GM12878 (cell line): ENCODE measurements at regions not wholly inside any gene's neighbourhood (a gene's known extent, or its start where the extent isn't known, plus 50 kb on each side); places are given as distances from the start of the nearest gene placed in this dataset.

Source experiments
- ATAC-seq: fragments of 200-7000 bp; cut with Tn5 transposase; 3 replicates; pipeline ENCODE4 v1.9.1; 2020; ENCODE audit warnings: mild to moderate bottlenecking, moderate library complexity
- BruUV-seq: library from RNA; stranded (reverse); fragments of 400-500 nt; replicated peaks from 2 replicates; lab custom pipeline; 2021; lab: Mats Ljungman, UMichigan
- CTCF ChIA-PET: fragments of 300-600 bp; sonication (Branson Sonifier 250); formaldehyde crosslinking; extraction: SDS; loops from one replicate; lab custom pipeline; 2021; ENCODE audit warnings: inconsistent platforms; lab: Yijun Ruan, JAX
- POLR2A ChIA-PET: fragments of 350-600 bp; formaldehyde crosslinking; extraction: SDS; loops from one replicate; lab custom pipeline; 2021; ENCODE audit warnings: inconsistent platforms; lab: Charles Lee
- RAD21 ChIA-PET: fragments of 300-600 bp; sonication (Branson Sonifier 250); formaldehyde crosslinking; loops from one replicate; lab custom pipeline; 2023; ENCODE audit warnings: antibody characterized with exemption; ENCODE audit not compliant: unreplicated experiment; lab: Charles Lee
- SMC1A ChIA-PET: fragments of 300-600 bp; sonication (Branson Sonifier 250); formaldehyde crosslinking; loops from one replicate; lab custom pipeline; 2023; ENCODE audit not compliant: unreplicated experiment, uncharacterized antibody; lab: Charles Lee
- DNase-seq: peaks from one replicate; pipeline ENCODE4 v3.0.0-alpha.2; 2011; ENCODE audit warnings: low read depth, low spot score
- FAIRE-seq: peaks from 3 replicates; lab custom pipeline; 2011; peaks lifted over from hg19 to GRCh38; lab: Jason Lieb, UNC
- H2AFZ ChIP-seq: 2 replicates; pipeline ENCODE4 v1.6.0; 2011; ENCODE audit warnings: low read depth, low read length, control low read depth; ENCODE audit not compliant: control insufficient read depth
- H3K27ac ChIP-seq: 2 replicates; pipeline ENCODE4 v1.5.1; 2011; ENCODE audit warnings: control low read depth; ENCODE audit not compliant: control insufficient read depth, insufficient read depth
- H3K27me3 ChIP-seq, 2 experiments: replicated peaks in 1 of 2; 2 replicates each; pipeline versions ENCODE4 v1.6.0 to v1.6.1; 2011; ENCODE audit warnings: low read length in 1 of 2; ENCODE audit not compliant: control insufficient read depth in 2 of 2, insufficient read depth in 2 of 2
- H3K36me3 ChIP-seq, 2 experiments: 2 replicates each; pipeline ENCODE4 v1.5.1; 2011; ENCODE audit warnings: low read length in 1 of 2; ENCODE audit not compliant: control insufficient read depth in 2 of 2, insufficient read depth in 2 of 2
- H3K4me1 ChIP-seq: 2 replicates; pipeline ENCODE4 v1.6.1; 2011; ENCODE audit warnings: mild to moderate bottlenecking, low read length, moderate library complexity, mixed read lengths; ENCODE audit not compliant: control insufficient read depth, insufficient read depth
- H3K4me2 ChIP-seq: 2 replicates; pipeline ENCODE4 v1.6.0; 2011; ENCODE audit warnings: control low read depth; ENCODE audit not compliant: control insufficient read depth, insufficient read depth
- H3K4me3 ChIP-seq: fragments of 200-600 bp; sonication (generic); 2 replicates; pipeline ENCODE4 v1.5.1; 2016
- H3K79me2 ChIP-seq: 2 replicates; pipeline ENCODE4 v1.6.0; 2011; ENCODE audit warnings: low read length; ENCODE audit not compliant: control insufficient read depth, insufficient read depth
- H3K9ac ChIP-seq: 2 replicates; pipeline ENCODE4 v1.8.0; 2011; ENCODE audit warnings: low read length, control low read depth, mixed read lengths; ENCODE audit not compliant: control insufficient read depth, insufficient read depth
- H3K9me3 ChIP-seq: replicated peaks from 3 replicates; pipeline ENCODE4 v1.5.1; 2011; ENCODE audit warnings: mild to moderate bottlenecking, low read length; ENCODE audit not compliant: control insufficient read depth, insufficient read depth
- H4K20me1 ChIP-seq: 2 replicates; pipeline ENCODE4 v1.6.0; 2011; ENCODE audit not compliant: control insufficient read depth, insufficient read depth
- CBX3 ChIP-seq: fragments of 200-600 bp; sonication (generic); IDR thresholded peaks from 2 replicates; pipeline ENCODE4 v1.6.1; 2016; ENCODE audit warnings: low read depth, borderline replicate concordance
- CHD4 ChIP-seq: fragments of 200-600 bp; sonication (generic); IDR thresholded peaks from 2 replicates; pipeline ENCODE4 v1.6.1; 2016; ENCODE audit warnings: mild to moderate bottlenecking
- DPF2 ChIP-seq: fragments of 450-650 bp; IDR thresholded peaks from 2 replicates; pipeline ENCODE4 v1.6.1; 2017; ENCODE audit warnings: mild to moderate bottlenecking
- FOS ChIP-seq: IDR thresholded peaks from 3 replicates; pipeline ENCODE4 v1.6.1; 2011; ENCODE audit warnings: borderline replicate concordance; ENCODE audit not compliant: insufficient read length; ENCODE audit errors: extremely low read depth
- HDAC2 ChIP-seq: fragments of 200-600 bp; sonication (generic); IDR thresholded peaks from 2 replicates; pipeline ENCODE4 v1.6.1; 2017
- NFYA ChIP-seq: IDR thresholded peaks from 2 replicates; pipeline ENCODE4 v1.6.1; 2011; ENCODE audit warnings: low read depth, mild to moderate bottlenecking, low read length, improper control_type of control experiment, borderline replicate concordance
- NR2C2 ChIP-seq: IDR thresholded peaks from 2 replicates; pipeline ENCODE4 v1.6.1; 2011; ENCODE audit warnings: borderline replicate concordance, low read depth; ENCODE audit not compliant: control insufficient read depth, insufficient read length
- PKNOX1 ChIP-seq: fragments of 450-650 bp; IDR thresholded peaks from 2 replicates; pipeline ENCODE4 v1.6.1; 2016; ENCODE audit warnings: mild to moderate bottlenecking
- PRDM15 ChIP-seq: fragments of 450-650 bp; formaldehyde crosslinking; IDR thresholded peaks from 2 replicates; pipeline ENCODE4 v1.4.0; 2020; ENCODE audit warnings: mild to moderate bottlenecking, moderate library complexity
- USF1 ChIP-seq: IDR thresholded peaks from 2 replicates; pipeline ENCODE4 v1.6.1; 2011; ENCODE audit warnings: borderline replicate concordance, low read depth, mild to moderate bottlenecking, moderate library complexity, mixed read lengths, low read length; ENCODE audit not compliant: insufficient read depth; ENCODE audit errors: extremely low read length
- ZNF217 ChIP-seq: fragments of 450-650 bp; IDR thresholded peaks from 2 replicates; pipeline ENCODE4 v1.6.1; 2017; ENCODE audit warnings: antibody characterized with exemption, mild to moderate bottlenecking
- ZNF24 ChIP-seq: fragments of 450-650 bp; IDR thresholded peaks from 2 replicates; pipeline ENCODE4 v1.6.1; 2017; ENCODE audit warnings: antibody characterized with exemption, mild to moderate bottlenecking
- WGBS: methylation state at CpG from one replicate; pipeline ENCODE4 v1.1.6; 2016; ENCODE audit warnings: low lambda C conversion rate; ENCODE audit not compliant: insufficient replicate concordance, insufficient coverage; ENCODE audit errors: missing lambda C conversion rate; 5-methylcytosine and 5-hydroxymethylcytosine counted together
- in situ Hi-C: fragments of 300-500 bp; cut with MboI; formaldehyde crosslinking; loops from 9 replicates; pipeline ENCODE4 v1.14.3; 2018; ENCODE audit warnings: mixed read lengths
- intact Hi-C: fragments of 100-400 bp; cut with micrococcal nuclease; formaldehyde crosslinking; loops from one replicate; pipeline ENCODE4 v1.14.2; 2022; ENCODE audit not compliant: unreplicated experiment
- TF ChIP-seq, protein P1 (sequence below): fragments of 450-650 bp; IDR thresholded peaks from 2 replicates; pipeline ENCODE4 v1.6.1; 2018; ENCODE audit warnings: borderline replicate concordance, mild to moderate bottlenecking; ENCODE audit not compliant: partially characterized antibody

DNA sequence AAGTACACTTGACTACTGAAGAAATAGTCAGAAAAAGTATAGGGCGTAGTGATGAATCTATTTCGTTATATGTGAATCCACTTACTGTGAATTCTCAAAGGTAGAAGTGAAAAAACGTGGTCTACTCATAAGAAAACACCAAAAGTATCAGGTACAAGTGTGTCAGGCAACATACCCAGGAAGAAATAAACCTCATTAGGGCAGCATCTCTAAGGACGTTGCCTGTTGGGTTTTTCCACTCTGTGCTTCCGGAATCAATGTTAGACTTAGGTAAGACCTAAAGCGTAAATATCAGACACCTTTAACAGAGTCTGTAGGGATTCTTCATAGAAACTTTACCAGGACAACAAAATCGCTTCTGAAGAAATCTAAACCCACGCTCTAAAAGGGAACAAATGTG lies 607.2 kb upstream of the EPHA7 start (continued):
- TF ChIP-seq ZNF24: no peak
- TF ChIP-seq USF1: no peak
- TF ChIP-seq, all 136 proteins: peak for 0

GRCh38 chr6:94005835-94006234 lies 586.5 kb upstream of the EPHA7 start:
- WGBS: 9% methylated on average over 1 of the region's 1 CpG
- BruUV-seq: no TSS peak

More at GRCh38 chr6:94005835-94006234, 586.5 kb upstream of the EPHA7 start:
- FAIRE-seq (no peak), ATAC-seq (no peak), DNase-seq (no peak)
- Histone ChIP-seq H3K4me2 (no peak overlapping the region), H3K9ac (no peak overlapping the region), H3K27ac (no peak overlapping the region), H3K4me3 (no peak overlapping the region), H3K79me2 (no peaks in the 10 kb centered on the region), H3K4me1 (no peaks in the 10 kb centered on the region), H4K20me1 (no peaks in the 10 kb centered on the region), H3K27me3 (no peaks in the 10 kb centered on the region), H2AFZ (no peak overlapping the region), H3K36me3 (no peaks in the 10 kb centered on the region), H3K9me3 (no peaks in the 10 kb centered on the region)
- SMC1A ChIA-PET: interaction anchor here (1.3 kb wide), 1 partner anchor 35 kb away, joined by 3 read pairs; no protein-coding TSS in a partner anchor
- no peak for TF ChIP-seq PRDM15
- no peak for TF ChIP-seq ZNF217
- no peak for TF ChIP-seq PKNOX1
- TF ChIP-seq, protein P1, sequence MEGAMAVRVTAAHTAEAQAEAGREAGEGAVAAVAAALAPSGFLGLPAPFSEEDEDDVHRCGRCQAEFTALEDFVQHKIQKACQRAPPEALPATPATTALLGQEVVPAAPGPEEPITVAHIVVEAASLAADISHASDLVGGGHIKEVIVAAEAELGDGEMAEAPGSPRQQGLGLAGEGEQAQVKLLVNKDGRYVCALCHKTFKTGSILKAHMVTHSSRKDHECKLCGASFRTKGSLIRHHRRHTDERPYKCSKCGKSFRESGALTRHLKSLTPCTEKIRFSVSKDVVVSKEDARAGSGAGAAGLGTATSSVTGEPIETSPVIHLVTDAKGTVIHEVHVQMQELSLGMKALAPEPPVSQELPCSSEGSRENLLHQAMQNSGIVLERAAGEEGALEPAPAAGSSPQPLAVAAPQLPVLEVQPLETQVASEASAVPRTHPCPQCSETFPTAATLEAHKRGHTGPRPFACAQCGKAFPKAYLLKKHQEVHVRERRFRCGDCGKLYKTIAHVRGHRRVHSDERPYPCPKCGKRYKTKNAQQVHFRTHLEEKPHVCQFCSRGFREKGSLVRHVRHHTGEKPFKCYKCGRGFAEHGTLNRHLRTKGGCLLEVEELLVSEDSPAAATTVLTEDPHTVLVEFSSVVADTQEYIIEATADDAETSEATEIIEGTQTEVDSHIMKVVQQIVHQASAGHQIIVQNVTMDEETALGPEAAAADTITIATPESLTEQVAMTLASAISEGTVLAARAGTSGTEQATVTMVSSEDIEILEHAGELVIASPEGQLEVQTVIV: no peak
- TF ChIP-seq HDAC2: no peak
- TF ChIP-seq NR2C2: no peak
- TF ChIP-seq CBX3: no peak
- no peak for TF ChIP-seq NFYA
- no peak for TF ChIP-seq DPF2
- TF ChIP-seq CHD4: no peak
- TF ChIP-seq FOS: no peak
- CTCF ChIA-PET: no interaction called here
- intact Hi-C loops: no loop called here
- RAD21 ChIA-PET: no interaction called here
- in situ Hi-C loops: no loop called here
- POLR2A ChIA-PET: no interaction called here
